ENCODE measurements at regions not wholly inside any gene's neighbourhood (a gene's known extent, or its start where the extent isn't known, plus 50 kb on each side); places are given as distances from the start of the nearest gene placed in this dataset.

GRCh38 chr17:79138826-79139225 is 64.2 kb downstream of the ENGASE start:
- no peak for DNase-seq

GRCh38 chr17:79137789-79138165 is 63.2 kb downstream of the ENGASE start:
- no peak for DNase-seq

DNA sequence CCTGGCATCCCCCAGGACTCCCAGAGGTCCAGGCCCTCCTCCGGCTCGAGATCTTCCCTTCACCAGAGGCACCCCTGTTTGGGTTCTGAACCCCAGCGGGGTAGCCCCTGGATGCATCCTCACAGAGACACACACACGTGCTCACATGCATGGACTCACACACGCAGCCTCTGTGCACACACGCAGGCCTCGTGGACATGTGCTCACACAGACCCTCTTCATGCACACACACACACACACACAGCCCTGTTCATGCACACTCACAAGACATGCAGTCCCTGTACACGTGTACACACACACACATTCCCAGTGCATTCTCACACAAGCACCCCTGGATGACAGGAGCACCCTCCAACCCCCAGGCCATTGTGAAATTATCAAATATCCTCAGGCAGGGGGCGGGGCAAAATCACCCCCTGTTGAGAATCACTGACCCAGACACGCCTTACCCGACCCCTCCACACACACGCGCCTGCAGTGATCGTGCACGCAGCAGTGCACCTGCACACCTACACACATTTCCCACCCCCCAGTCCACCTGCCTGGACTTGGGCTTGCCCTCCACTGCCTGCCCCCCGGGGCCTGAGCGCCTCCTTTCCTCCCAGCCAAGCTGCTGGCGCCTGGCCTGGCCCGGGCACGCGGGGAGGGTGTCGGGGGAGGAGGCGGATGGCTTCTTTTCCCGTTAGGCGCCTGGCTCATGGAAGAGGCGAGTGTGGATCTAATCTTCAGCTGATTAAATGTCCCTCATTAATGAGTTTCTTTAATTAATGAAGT is 62.6 kb downstream of the ENGASE start:
- DNase-seq, result peak; percentile 18

DNA sequence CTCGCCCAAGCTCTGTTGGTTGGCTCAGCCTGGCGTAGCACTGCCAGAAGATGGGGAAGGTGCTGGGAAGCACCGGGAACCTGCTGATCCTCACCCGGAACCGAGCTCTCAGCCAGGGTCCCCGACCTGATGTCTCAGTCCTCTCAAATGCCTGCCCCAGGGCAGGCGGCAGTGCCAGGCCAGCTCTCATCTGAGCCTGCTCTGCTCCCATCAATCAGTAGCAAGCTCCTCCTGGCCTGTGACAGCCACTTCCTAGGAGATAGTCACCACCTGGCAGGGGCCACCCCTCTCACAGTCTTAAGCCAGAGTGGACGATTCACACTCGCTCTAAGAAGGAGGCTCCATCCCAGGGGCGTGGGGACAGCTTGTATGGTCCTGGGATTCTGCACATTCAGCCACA is 62.0 kb downstream of the ENGASE start:
- DNase-seq, result no peak
